GM23248 (cell line): ENCODE measurements at regions not wholly inside any gene's neighbourhood (a gene's known extent, or its start where the extent isn't known, plus 50 kb on each side); places are given as distances from the start of the nearest gene placed in this dataset.
A peak's percentile ranks its signal among the peaks of the same experiment; 100 is the strongest.

Source experiments
- DNase-seq: peaks from one replicate; pipeline ENCODE4 v3.0.0-alpha.2; 2015
- H2AFZ ChIP-seq: fragments of 200-600 bp; sonication (generic); 2 replicates; pipeline ENCODE4 v1.6.1; 2016; ENCODE audit warnings: antibody characterized with exemption
- H3F3A ChIP-seq: fragments of 200-600 bp; sonication (generic); 2 replicates; pipeline ENCODE4 v1.6.1; 2016; ENCODE audit warnings: mild to moderate bottlenecking, antibody characterized with exemption, mixed run types; ENCODE audit not compliant: insufficient read depth
- H3K27ac ChIP-seq: fragments of 200-600 bp; sonication (generic); 2 replicates; pipeline ENCODE4 v1.5.1; 2016; ENCODE audit warnings: mild to moderate bottlenecking
- H3K27me3 ChIP-seq: fragments of 200-600 bp; sonication (generic); replicated peaks from 2 replicates; pipeline ENCODE4 v1.6.1; 2016; ENCODE audit warnings: mild to moderate bottlenecking; ENCODE audit not compliant: insufficient read depth
- H3K36me3 ChIP-seq: fragments of 200-600 bp; sonication (generic); 2 replicates; pipeline ENCODE4 v1.6.1; 2016; ENCODE audit warnings: low read depth, mild to moderate bottlenecking
- H3K4me1 ChIP-seq: fragments of 200-600 bp; sonication (generic); 2 replicates; pipeline ENCODE4 v1.6.1; 2016; ENCODE audit warnings: mild to moderate bottlenecking; ENCODE audit not compliant: insufficient read depth
- H3K4me2 ChIP-seq: fragments of 200-600 bp; sonication (generic); one replicate; pipeline ENCODE4 v1.6.1; 2016; ENCODE audit warnings: mild to moderate bottlenecking; ENCODE audit not compliant: unreplicated experiment
- H3K4me3 ChIP-seq: fragments of 200-600 bp; sonication (generic); 2 replicates; pipeline ENCODE4 v1.5.1; 2016; ENCODE audit warnings: mild to moderate bottlenecking
- H3K79me2 ChIP-seq: fragments of 200-600 bp; sonication (generic); 2 replicates; pipeline ENCODE4 v1.6.1; 2016; ENCODE audit warnings: mild to moderate bottlenecking; ENCODE audit not compliant: insufficient read depth
- H3K9ac ChIP-seq: fragments of 200-600 bp; sonication (generic); 2 replicates; pipeline ENCODE4 v1.6.1; 2016; ENCODE audit warnings: mild to moderate bottlenecking
- H3K9me2 ChIP-seq: fragments of 200-600 bp; sonication (generic); 2 replicates; pipeline ENCODE4 v1.6.1; 2016; ENCODE audit warnings: mixed run types, mild to moderate bottlenecking, moderate library complexity; ENCODE audit not compliant: insufficient read depth
- H3K9me3 ChIP-seq: fragments of 200-600 bp; sonication (generic); one replicate; pipeline ENCODE4 v1.6.1; 2017; ENCODE audit warnings: low read depth
- H4K20me1 ChIP-seq: fragments of 200-600 bp; sonication (generic); 2 replicates; pipeline ENCODE4 v1.6.0; 2016; ENCODE audit not compliant: insufficient read depth
- EZH2 ChIP-seq: fragments of 200-600 bp; sonication (generic); IDR thresholded peaks from 2 replicates; pipeline ENCODE4 v1.6.1; 2018; ENCODE audit warnings: antibody characterized with exemption, mild to moderate bottlenecking; ENCODE audit not compliant: insufficient read depth, poor library complexity, severe bottlenecking
- EZH2phosphoT487 ChIP-seq: fragments of 200-600 bp; sonication (generic); IDR thresholded peaks from 2 replicates; pipeline ENCODE4 v1.6.1; 2018; ENCODE audit warnings: antibody characterized with exemption, moderate library complexity, mild to moderate bottlenecking, low read depth; ENCODE audit not compliant: insufficient read depth
- WGBS, 2 experiments: methylation state at CpG; one replicate each; pipeline ENCODE4 v1.1.6; 2015 to 2017; ENCODE audit warnings: low lambda C conversion rate in 2 of 2, low coverage in 1 of 2; ENCODE audit errors: missing lambda C conversion rate in 2 of 2; 5-methylcytosine and 5-hydroxymethylcytosine counted together
- in situ Hi-C: fragments of 300-500 bp; cut with MboI; formaldehyde crosslinking; loops from 2 replicates; pipeline ENCODE4 v1.15.0; 2020

- DNase-seq: no peak
- 62 to 76% methylated on average over 11 of the region's 11 CpGs for WGBS, 2 experiments
- H3K4me1 ChIP-seq: no peaks in the 10 kb centered on the region
- no peaks in the 10 kb centered on the region for H3K79me2 ChIP-seq
- in situ Hi-C loops: no loop called here
- H3K9me2 ChIP-seq: no peaks in the 10 kb centered on the region
- no peaks in the 10 kb centered on the region for H3F3A ChIP-seq
- no peaks in the 10 kb centered on the region for H3K36me3 ChIP-seq
- no peak overlapping the region for H3K4me3 ChIP-seq
- H3K27ac ChIP-seq: no peak overlapping the region
- no peak overlapping the region for H3K4me2 ChIP-seq
- H3K27me3 ChIP-seq: peaks cover 12% of the 10 kb centered on the region; the same call in 1 of the 2 replicates
- H2AFZ ChIP-seq: no peak overlapping the region
- H3K9me3 ChIP-seq: no peaks in the 10 kb centered on the region
- no peak overlapping the region for H3K9ac ChIP-seq
- TF ChIP-seq EZH2: no peak
- TF ChIP-seq EZH2phosphoT487: no peak
- no peaks in the 10 kb centered on the region for H4K20me1 ChIP-seq
These were observed 66.7 kb upstream of the EIF5 start for GRCh38 chr14:103267226-103267910.

GRCh38 chr14:103271189-103271588 is 62.8 kb upstream of the EIF5 start:
- H3K9me3 ChIP-seq: no peaks in the 10 kb centered on the region
- 86 to 88% methylated on average over 7 of the region's 7 CpGs for WGBS, 2 experiments
- H3K79me2 ChIP-seq: no peaks in the 10 kb centered on the region
- TF ChIP-seq EZH2: no peak
- no peak for TF ChIP-seq EZH2phosphoT487
- no peaks in the 10 kb centered on the region for H3K4me1 ChIP-seq
- DNase-seq: no peak
- no peaks in the 10 kb centered on the region for H3F3A ChIP-seq
- in situ Hi-C loops: no loop called here
- no peak overlapping the region for H3K27ac ChIP-seq
- H3K9ac ChIP-seq: no peak overlapping the region
- no peak overlapping the region for H3K4me2 ChIP-seq
- H4K20me1 ChIP-seq: no peaks in the 10 kb centered on the region
- H3K4me3 ChIP-seq: no peak overlapping the region
- no peaks in the 10 kb centered on the region for H3K36me3 ChIP-seq
- peaks cover 24% of the 10 kb centered on the region for H3K27me3 ChIP-seq
- no peaks in the 10 kb centered on the region for H3K9me2 ChIP-seq
- H2AFZ ChIP-seq: no peak overlapping the region

GRCh38 chr14:103273145-103273744 is 60.8 kb upstream of the EIF5 start:
- Histone ChIP-seq H3K4me3 (peak overlapping the region; percentile 48), H3K4me1 (no peaks in the 10 kb centered on the region), H2AFZ (peak overlapping the region; percentile 67), H4K20me1 (no peaks in the 10 kb centered on the region), H3K9me2 (no peaks in the 10 kb centered on the region), H3K36me3 (no peaks in the 10 kb centered on the region), H3F3A (no peaks in the 10 kb centered on the region), H3K79me2 (no peaks in the 10 kb centered on the region), H3K4me2 (peak overlapping the region; percentile 62), H3K9me3 (no peaks in the 10 kb centered on the region), H3K27me3 (peaks cover 41% of the 10 kb centered on the region), H3K9ac (peak overlapping the region; percentile 21; the same call in 1 of the 2 replicates), H3K27ac (no peak overlapping the region)
- 7 to 9% methylated on average over 61 to 63 of the region's 63 CpGs for WGBS, 2 experiments
- in situ Hi-C loops: no loop called here
- peak; percentile 23 for DNase-seq
- 0 out of 2 replicates have a peak, but pooled peaks have one; percentile 9 for TF ChIP-seq EZH2phosphoT487
- TF ChIP-seq EZH2: no peak

GRCh38 chr14:103273745-103274615 is 60.1 kb upstream of the EIF5 start:
- peaks cover 45% of the 10 kb centered on the region for H3K27me3 ChIP-seq
- H3K9ac ChIP-seq: no peak overlapping the region
- H3K36me3 ChIP-seq: no peaks in the 10 kb centered on the region
- H3K79me2 ChIP-seq: no peaks in the 10 kb centered on the region
- peak overlapping the region; percentile 67 for H2AFZ ChIP-seq
- no peaks in the 10 kb centered on the region for H3K9me2 ChIP-seq
- H3K9me3 ChIP-seq: no peaks in the 10 kb centered on the region
- 0 out of 2 replicates have a peak, but pooled peaks have one; percentile 5 for TF ChIP-seq EZH2phosphoT487
- TF ChIP-seq EZH2: no peak
- no peak overlapping the region for H3K27ac ChIP-seq
- H3K4me2 ChIP-seq: peak overlapping the region; percentile 62
- no peaks in the 10 kb centered on the region for H3F3A ChIP-seq
- no peak for DNase-seq
- no peaks in the 10 kb centered on the region for H4K20me1 ChIP-seq
- peak overlapping the region; percentile 48 for H3K4me3 ChIP-seq
- H3K4me1 ChIP-seq: no peaks in the 10 kb centered on the region
- in situ Hi-C loops: no loop called here
- 31 to 32% methylated on average over 64 to 70 of the region's 79 CpGs for WGBS, 2 experiments
